Upper lobe of left lung (tissue), 6 donors: ENCODE measurements at regions not wholly inside any gene's neighbourhood (a gene's known extent, or its start where the extent isn't known, plus 50 kb on each side); places are given as distances from the start of the nearest gene placed in this dataset.

ENCODE experiments used
- ATAC-seq, 2 donors: fragments of 200-7000 bp; cut with Tn5 transposase; one replicate each; pipeline ENCODE4 v1.9.1; 2022; ENCODE audit warnings: mild to moderate bottlenecking in 2 of 2, moderate library complexity in 2 of 2; ENCODE audit not compliant: low FRiP score in 2 of 2
- DNase-seq, 2 donors: peaks; one replicate each; pipeline ENCODE4 v3.0.0-alpha.2; 2019 to 2020
- H3K27ac ChIP-seq, 4 donors: fragments of 200-600 bp; sonication (generic); one replicate each; pipeline ENCODE4 v1.5.1; 2016 to 2019
- H3K27me3 ChIP-seq, 4 donors: fragments of 200-600 bp; sonication (generic); one replicate each; pipeline ENCODE4 v1.5.1; 2017 to 2019
- H3K36me3 ChIP-seq, 4 donors: fragments of 200-600 bp; sonication (generic); one replicate each; pipeline ENCODE4 v1.5.1; 2016 to 2019
- H3K4me1 ChIP-seq, 4 donors: fragments of 200-600 bp; sonication (generic); one replicate each; pipeline ENCODE4 v1.5.1; 2018 to 2019
- H3K4me3 ChIP-seq, 4 donors: fragments of 200-600 bp; sonication (generic); one replicate each; pipeline ENCODE4 v1.5.1; 2017 to 2019; ENCODE audit warnings: mild to moderate bottlenecking in 2 of 4, moderate library complexity in 1 of 4
- H3K9me3 ChIP-seq, 4 donors: fragments of 200-600 bp; sonication (generic); one replicate each; pipeline ENCODE4 v1.5.1; 2018 to 2019
- EP300 ChIP-seq, 4 donors: sonication (generic); formaldehyde crosslinking; IDR thresholded peaks; one replicate each; pipeline ENCODE4 v1.5.1; 2017; ENCODE audit warnings: antibody characterized with exemption in 4 of 4, control low read depth in 2 of 4
- POLR2A ChIP-seq, 4 donors: fragments of 450-650 bp; IDR thresholded peaks; one replicate each; pipeline ENCODE4 v1.5.1; 2016 to 2017; ENCODE audit warnings: antibody characterized with exemption in 4 of 4, mild to moderate bottlenecking in 2 of 4
- POLR2AphosphoS5 ChIP-seq, 2 donors: sonication (generic); formaldehyde crosslinking; IDR thresholded peaks; one replicate each; pipeline ENCODE4 v1.5.1; 2017; ENCODE audit warnings: antibody characterized with exemption in 2 of 2
- WGBS, 2 donors: methylation state at CpG; one replicate each; pipeline ENCODE4 v1.1.5; 2017 to 2018; 5-methylcytosine and 5-hydroxymethylcytosine counted together
- TF ChIP-seq, protein P1 (sequence below), 6 experiments: fragments of 450-650 bp in 4 of 6; fragments of 200-600 bp in 2 of 6; sonication (generic) in 2 of 6; IDR thresholded peaks; one replicate each; pipeline ENCODE4 v1.5.1; 2016 to 2019; ENCODE audit warnings: antibody characterized with exemption in 6 of 6
- donor health status: DM: no; HTN: no; CAD: no; lungs with moderate emphysema.
- donor health status: DM: no; HTN: yes; CAD: no; lungs with severe emphysema.

DNA sequence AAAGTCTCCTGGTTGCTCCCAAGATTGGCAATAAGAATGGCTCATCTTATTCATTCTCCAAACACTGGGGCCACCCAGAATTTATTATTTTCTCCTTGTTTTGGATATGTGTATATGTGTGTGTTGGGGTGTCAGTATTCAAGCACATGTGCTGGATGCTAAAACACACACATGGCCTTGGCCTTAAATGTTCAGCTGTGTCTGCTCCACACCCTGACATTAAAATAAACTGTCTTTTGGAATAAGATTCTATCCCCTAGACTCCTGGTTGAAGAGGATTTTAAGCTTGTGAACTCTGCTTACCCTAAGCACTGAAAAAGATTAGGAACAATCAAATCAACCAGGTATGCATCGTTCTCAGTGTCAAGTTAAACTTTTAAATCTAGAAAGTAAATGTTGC, 382.9 kb upstream of the MCTP2 start:
- TF ChIP-seq, protein P1, sequence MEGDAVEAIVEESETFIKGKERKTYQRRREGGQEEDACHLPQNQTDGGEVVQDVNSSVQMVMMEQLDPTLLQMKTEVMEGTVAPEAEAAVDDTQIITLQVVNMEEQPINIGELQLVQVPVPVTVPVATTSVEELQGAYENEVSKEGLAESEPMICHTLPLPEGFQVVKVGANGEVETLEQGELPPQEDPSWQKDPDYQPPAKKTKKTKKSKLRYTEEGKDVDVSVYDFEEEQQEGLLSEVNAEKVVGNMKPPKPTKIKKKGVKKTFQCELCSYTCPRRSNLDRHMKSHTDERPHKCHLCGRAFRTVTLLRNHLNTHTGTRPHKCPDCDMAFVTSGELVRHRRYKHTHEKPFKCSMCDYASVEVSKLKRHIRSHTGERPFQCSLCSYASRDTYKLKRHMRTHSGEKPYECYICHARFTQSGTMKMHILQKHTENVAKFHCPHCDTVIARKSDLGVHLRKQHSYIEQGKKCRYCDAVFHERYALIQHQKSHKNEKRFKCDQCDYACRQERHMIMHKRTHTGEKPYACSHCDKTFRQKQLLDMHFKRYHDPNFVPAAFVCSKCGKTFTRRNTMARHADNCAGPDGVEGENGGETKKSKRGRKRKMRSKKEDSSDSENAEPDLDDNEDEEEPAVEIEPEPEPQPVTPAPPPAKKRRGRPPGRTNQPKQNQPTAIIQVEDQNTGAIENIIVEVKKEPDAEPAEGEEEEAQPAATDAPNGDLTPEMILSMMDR (IDR thresholded peaks at IDR 0.05), result no peak
- TF ChIP-seq EP300 (IDR thresholded peaks at IDR 0.05), result no peak
- TF ChIP-seq POLR2A (IDR thresholded peaks at IDR 0.05), result no peak
- TF ChIP-seq POLR2AphosphoS5 (IDR thresholded peaks at IDR 0.05), result no peak
- ATAC-seq (no peak), DNase-seq (no peak)
- Histone ChIP-seq H3K4me1 (no peaks in the 10 kb centered on the region), H3K4me3 (no peak overlapping the region), H3K36me3 (no peaks in the 10 kb centered on the region), H3K27me3 (no peaks in the 10 kb centered on the region), H3K9me3 (no peaks in the 10 kb centered on the region), H3K27ac (no peak overlapping the region)
- 48 to 63% methylated on average over 1 of the region's 1 CpG for WGBS, 2 donors

GRCh38 chr15:93848076-93848475, 383.3 kb upstream of the MCTP2 start:
- ATAC-seq (no peak), DNase-seq (no peak)
- no peaks in the 10 kb centered on the region for H3K36me3 ChIP-seq
- TF ChIP-seq, protein P1 (IDR thresholded peaks at IDR 0.05), result no peak
- TF ChIP-seq POLR2AphosphoS5 (IDR thresholded peaks at IDR 0.05), result no peak
- TF ChIP-seq POLR2A (IDR thresholded peaks at IDR 0.05), result no peak
- TF ChIP-seq EP300 (IDR thresholded peaks at IDR 0.05), result no peak
- no peak overlapping the region for H3K27ac ChIP-seq
- WGBS, 2 donors, result 61 to 62% methylated on average over 3 of the region's 3 CpGs
- H3K9me3 ChIP-seq, result no peaks in the 10 kb centered on the region
- no peak overlapping the region for H3K4me3 ChIP-seq
- H3K27me3 ChIP-seq, result no peaks in the 10 kb centered on the region
- H3K4me1 ChIP-seq, result no peaks in the 10 kb centered on the region

DNA sequence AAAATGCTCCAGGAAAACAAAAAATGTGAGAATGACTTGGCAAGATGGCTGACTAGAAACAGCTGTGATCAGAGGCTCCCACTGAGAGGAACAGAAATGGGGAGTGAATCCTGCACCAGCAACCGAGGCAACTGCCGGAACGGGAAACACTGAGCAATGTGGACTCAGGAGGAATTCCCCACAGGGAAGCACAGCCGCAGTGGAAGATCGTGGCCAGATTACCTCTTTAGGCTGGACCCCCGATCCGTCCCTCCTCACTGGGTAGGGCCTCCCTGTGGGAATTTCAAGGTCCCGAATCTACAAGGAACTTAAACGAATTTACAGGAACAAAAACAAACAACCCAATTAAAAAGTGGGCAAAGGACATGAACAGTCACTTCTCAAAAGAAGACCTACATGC, 385.2 kb upstream of the MCTP2 start:
- Histone ChIP-seq H3K4me1 (no peaks in the 10 kb centered on the region), H3K4me3 (no peak overlapping the region), H3K27me3 (no peaks in the 10 kb centered on the region), H3K36me3 (no peaks in the 10 kb centered on the region), H3K27ac (no peak overlapping the region), H3K9me3 (no peaks in the 10 kb centered on the region)
- TF ChIP-seq, protein P1 (IDR thresholded peaks at IDR 0.05), result no peak
- TF ChIP-seq POLR2A (IDR thresholded peaks at IDR 0.05), result no peak
- no peak for TF ChIP-seq EP300 (IDR thresholded peaks at IDR 0.05)
- TF ChIP-seq POLR2AphosphoS5 (IDR thresholded peaks at IDR 0.05), result no peak
- WGBS, 2 donors, result 90% methylated on average over 9 of the region's 9 CpGs
- DNase-seq, result no peak
- no peak for ATAC-seq

DNA sequence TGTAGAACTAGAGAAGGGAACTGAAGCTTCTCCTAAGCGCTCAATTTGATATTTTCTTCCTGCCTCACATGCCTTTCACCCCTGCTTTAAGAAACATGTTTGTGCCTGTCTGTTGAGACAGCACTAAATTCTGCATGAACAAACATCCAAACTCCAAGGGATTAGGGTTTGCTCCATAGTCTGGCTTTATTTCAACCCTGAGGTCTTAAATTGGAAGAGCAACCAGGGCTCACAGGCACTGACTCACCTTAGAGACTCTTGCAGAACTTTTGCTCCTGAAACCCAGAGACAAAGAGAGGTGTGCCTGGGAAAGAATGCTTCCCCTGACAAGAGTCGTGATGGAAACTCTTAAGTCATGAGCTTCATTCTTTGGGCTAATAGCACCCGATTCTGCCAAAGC, 393.9 kb upstream of the MCTP2 start:
- no peaks in the 10 kb centered on the region for H3K27me3 ChIP-seq
- DNase-seq, result no peak
- no peaks in the 10 kb centered on the region for H3K36me3 ChIP-seq
- H3K9me3 ChIP-seq, result no peaks in the 10 kb centered on the region
- ATAC-seq, result no peak
- no peak overlapping the region for H3K27ac ChIP-seq
- WGBS, 2 donors, result 88 to 91% methylated on average over 3 of the region's 3 CpGs
- TF ChIP-seq, protein P1 (IDR thresholded peaks at IDR 0.05), result no peak
- no peak for TF ChIP-seq EP300 (IDR thresholded peaks at IDR 0.05)
- no peak for TF ChIP-seq POLR2AphosphoS5 (IDR thresholded peaks at IDR 0.05)
- no peak for TF ChIP-seq POLR2A (IDR thresholded peaks at IDR 0.05)
- H3K4me3 ChIP-seq, result no peak overlapping the region
- H3K4me1 ChIP-seq, result no peaks in the 10 kb centered on the region

DNA sequence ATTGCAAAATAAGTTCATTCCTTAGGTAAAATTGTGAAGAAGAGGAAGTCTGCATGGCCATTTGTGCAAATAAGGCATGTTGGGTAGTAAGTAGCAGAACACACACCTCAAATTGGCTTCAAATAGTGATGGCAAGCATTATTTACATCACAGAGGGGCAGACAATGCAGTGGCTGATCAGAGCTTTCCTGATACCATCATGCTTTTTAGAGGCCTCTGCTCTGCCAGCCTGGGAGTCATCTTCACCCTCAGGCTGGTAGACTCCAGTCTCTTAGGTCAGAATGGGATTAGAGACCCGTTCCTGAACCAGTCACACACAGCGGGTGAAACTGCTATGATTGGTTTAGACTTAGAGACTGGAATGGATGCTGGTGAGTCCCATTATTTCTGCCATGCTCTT, 396.0 kb upstream of the MCTP2 start:
- TF ChIP-seq POLR2A (IDR thresholded peaks at IDR 0.05), result no peak
- TF ChIP-seq, protein P1 (IDR thresholded peaks at IDR 0.05), result no peak
- TF ChIP-seq POLR2AphosphoS5 (IDR thresholded peaks at IDR 0.05), result no peak
- TF ChIP-seq EP300 (IDR thresholded peaks at IDR 0.05), result no peak
- Histone ChIP-seq H3K36me3 (no peaks in the 10 kb centered on the region), H3K27ac (no peak overlapping the region), H3K4me1 (no peaks in the 10 kb centered on the region), H3K27me3 (no peaks in the 10 kb centered on the region), H3K4me3 (no peak overlapping the region), H3K9me3 (no peaks in the 10 kb centered on the region)
- WGBS, 2 donors, result 81 to 92% methylated on average over 2 of the region's 2 CpGs
- DNase-seq (no peak), ATAC-seq (no peak)
